ENCODE measurements at regions not wholly inside any gene's neighbourhood (a gene's known extent, or its start where the extent isn't known, plus 50 kb on each side); places are given as distances from the start of the nearest gene placed in this dataset.
"Not testable (repeated sequence)": the region's sequence is repeated elsewhere in the genome, so short reads cannot be mapped to it uniquely, and the experiment has no call there.

GRCh38 chr7:4609576-4609975 lies 72.5 kb upstream of the FOXK1 start:
- DNase-seq (ENCODE audit: insufficient read length, low spot score); FAIRE-seq: not testable (repeated sequence)

GRCh38 chr7:4610768-4611467 lies 71.2 kb upstream of the FOXK1 start:
- DNase-seq (ENCODE audit: insufficient read length, low spot score): peak; percentile 59
- peak; percentile 80 for FAIRE-seq

- no peak for FAIRE-seq
- no peak for DNase-seq (ENCODE audit: insufficient read length, low spot score)
Observed at GRCh38 chr7:4612237-4612636, 69.9 kb upstream of the FOXK1 start.

- FAIRE-seq: no peak
Observed at GRCh38 chr7:4612939-4613841, 68.9 kb upstream of the FOXK1 start.

GRCh38 chr7:4613846-4614548 lies 68.1 kb upstream of the FOXK1 start:
- FAIRE-seq (no peak), DNase-seq (ENCODE audit: insufficient read length, low spot score) (no peak)

More at GRCh38 chr7:4612939-4613841, 68.9 kb upstream of the FOXK1 start:
- DNase-seq (ENCODE audit: insufficient read length, low spot score): no peak

GRCh38 chr7:4616116-4616515 lies 66.0 kb upstream of the FOXK1 start:
- FAIRE-seq (no peak), DNase-seq (ENCODE audit: insufficient read length, low spot score) (no peak)

GRCh38 chr7:4621396-4621795 lies 60.7 kb upstream of the FOXK1 start:
- DNase-seq (ENCODE audit: insufficient read length, low spot score) (no peak), FAIRE-seq (no peak)

- DNase-seq (ENCODE audit: insufficient read length, low spot score) (no peak), FAIRE-seq (no peak)
Observed at GRCh38 chr7:4626318-4626845, 55.7 kb upstream of the FOXK1 start.

GRCh38 chr7:4629287-4629895 lies 52.7 kb upstream of the FOXK1 start:
- DNase-seq (ENCODE audit: insufficient read length, low spot score): no peak
- no peak for FAIRE-seq

GRCh38 chr7:4631380-4632179 lies 50.5 kb upstream of the FOXK1 start:
- no peak for FAIRE-seq
- DNase-seq (ENCODE audit: insufficient read length, low spot score): no peak

Measured in GM19239 (cell line).